SJCRH30 (cell line): ENCODE measurements at regions not wholly inside any gene's neighbourhood (a gene's known extent, or its start where the extent isn't known, plus 50 kb on each side); places are given as distances from the start of the nearest gene placed in this dataset.

Experiments used
- DNase-seq, 2 experiments: peaks; one replicate each; pipeline ENCODE4 v3.0.0-alpha.2; 2015 to 2020
- H3K27ac ChIP-seq: fragments of 250-450 bp; sonication (Bioruptor Pico); 2 replicates; pipeline ENCODE4 v1.5.1; 2020; ENCODE audit warnings: mild to moderate bottlenecking, moderate library complexity
- H3K27me3 ChIP-seq: fragments of 250-450 bp; sonication (Bioruptor Pico); 2 replicates; pipeline ENCODE4 v1.5.1; 2020; ENCODE audit warnings: mild to moderate bottlenecking, moderate library complexity
- H3K36me3 ChIP-seq: fragments of 250-450 bp; sonication (Bioruptor Pico); 2 replicates; pipeline ENCODE4 v1.5.1; 2020; ENCODE audit warnings: mild to moderate bottlenecking, moderate library complexity
- H3K4me1 ChIP-seq: fragments of 250-450 bp; sonication (Bioruptor Pico); 2 replicates; pipeline ENCODE4 v1.5.1; 2020; ENCODE audit warnings: mild to moderate bottlenecking, moderate library complexity
- H3K4me3 ChIP-seq: fragments of 250-450 bp; sonication (Bioruptor Pico); 2 replicates; pipeline ENCODE4 v1.5.1; 2020; ENCODE audit warnings: mild to moderate bottlenecking, moderate library complexity
- H3K9me3 ChIP-seq: fragments of 250-450 bp; sonication (Bioruptor Pico); replicated peaks from 2 replicates; pipeline ENCODE4 v1.5.1; 2020; ENCODE audit warnings: mild to moderate bottlenecking, moderate library complexity

- Histone ChIP-seq H3K27me3 (no peaks in the 10 kb centered on the region), H3K9me3 (no peaks in the 10 kb centered on the region), H3K36me3 (no peaks in the 10 kb centered on the region), H3K27ac (no peak overlapping the region), H3K4me3 (no peak overlapping the region), H3K4me1 (no peaks in the 10 kb centered on the region)
- no peak for DNase-seq
Observed at GRCh38 chr10:61565819-61566560, 96.7 kb upstream of the CABCOCO1 start.

GRCh38 chr10:61564444-61564843 lies 98.3 kb upstream of the CABCOCO1 start:
- H3K4me1 ChIP-seq = no peaks in the 10 kb centered on the region
- no peaks in the 10 kb centered on the region for H3K9me3 ChIP-seq
- DNase-seq = no peak
- H3K27me3 ChIP-seq = no peaks in the 10 kb centered on the region
- no peak overlapping the region for H3K27ac ChIP-seq
- no peak overlapping the region for H3K4me3 ChIP-seq
- no peaks in the 10 kb centered on the region for H3K36me3 ChIP-seq

- no peaks in the 10 kb centered on the region for H3K9me3 ChIP-seq
- H3K4me1 ChIP-seq = no peaks in the 10 kb centered on the region
- H3K27me3 ChIP-seq = no peaks in the 10 kb centered on the region
- DNase-seq = no peak
- H3K36me3 ChIP-seq = no peaks in the 10 kb centered on the region
- H3K27ac ChIP-seq = no peak overlapping the region
- H3K4me3 ChIP-seq = no peak overlapping the region
Observed at GRCh38 chr10:61559615-61560014, 103.1 kb upstream of the CABCOCO1 start.

GRCh38 chr10:61558188-61558587 lies 104.5 kb upstream of the CABCOCO1 start:
- Histone ChIP-seq H3K27me3 (no peaks in the 10 kb centered on the region), H3K9me3 (no peaks in the 10 kb centered on the region), H3K36me3 (no peaks in the 10 kb centered on the region), H3K4me1 (no peaks in the 10 kb centered on the region), H3K4me3 (no peak overlapping the region), H3K27ac (no peak overlapping the region)
- DNase-seq = no peak

GRCh38 chr10:61554925-61555324 lies 101.7 kb upstream of the TMEM26 start:
- H3K9me3 ChIP-seq = no peaks in the 10 kb centered on the region
- H3K27me3 ChIP-seq = no peaks in the 10 kb centered on the region
- no peaks in the 10 kb centered on the region for H3K4me1 ChIP-seq
- no peaks in the 10 kb centered on the region for H3K36me3 ChIP-seq
- no peak for DNase-seq
- no peak overlapping the region for H3K27ac ChIP-seq
- H3K4me3 ChIP-seq = no peak overlapping the region

- H3K4me3 ChIP-seq = no peak overlapping the region
- no peaks in the 10 kb centered on the region for H3K9me3 ChIP-seq
- no peaks in the 10 kb centered on the region for H3K4me1 ChIP-seq
- no peak overlapping the region for H3K27ac ChIP-seq
- no peaks in the 10 kb centered on the region for H3K27me3 ChIP-seq
- no peak for DNase-seq
- H3K36me3 ChIP-seq = no peaks in the 10 kb centered on the region
Observed at GRCh38 chr10:61549861-61550260, 96.7 kb upstream of the TMEM26 start.

- Histone ChIP-seq H3K27ac (no peak overlapping the region), H3K9me3 (no peaks in the 10 kb centered on the region), H3K36me3 (no peaks in the 10 kb centered on the region), H3K4me1 (no peaks in the 10 kb centered on the region), H3K4me3 (no peak overlapping the region), H3K27me3 (no peaks in the 10 kb centered on the region)
- DNase-seq = no peak
Observed at GRCh38 chr10:61548364-61548763, 95.2 kb upstream of the TMEM26 start.

GRCh38 chr10:61547297-61547696 lies 94.1 kb upstream of the TMEM26 start:
- no peaks in the 10 kb centered on the region for H3K36me3 ChIP-seq
- no peaks in the 10 kb centered on the region for H3K27me3 ChIP-seq
- no peak overlapping the region for H3K27ac ChIP-seq
- H3K9me3 ChIP-seq = no peaks in the 10 kb centered on the region
- no peak overlapping the region for H3K4me3 ChIP-seq
- DNase-seq = no peak
- no peaks in the 10 kb centered on the region for H3K4me1 ChIP-seq

GRCh38 chr10:61545170-61545569 lies 92.0 kb upstream of the TMEM26 start:
- Histone ChIP-seq H3K36me3 (no peaks in the 10 kb centered on the region), H3K27me3 (no peaks in the 10 kb centered on the region), H3K4me1 (no peaks in the 10 kb centered on the region), H3K9me3 (no peaks in the 10 kb centered on the region), H3K4me3 (no peak overlapping the region), H3K27ac (no peak overlapping the region)
- DNase-seq = no peak

GRCh38 chr10:61543831-61544230 lies 90.7 kb upstream of the TMEM26 start:
- no peaks in the 10 kb centered on the region for H3K9me3 ChIP-seq

GRCh38 chr10:61542596-61542995 lies 89.4 kb upstream of the TMEM26 start:
- no peaks in the 10 kb centered on the region for H3K36me3 ChIP-seq
- H3K27me3 ChIP-seq = no peaks in the 10 kb centered on the region
- H3K4me1 ChIP-seq = no peaks in the 10 kb centered on the region
- no peak for DNase-seq
- H3K4me3 ChIP-seq = no peak overlapping the region
- no peak overlapping the region for H3K27ac ChIP-seq
- H3K9me3 ChIP-seq = no peaks in the 10 kb centered on the region

More at GRCh38 chr10:61543831-61544230, 90.7 kb upstream of the TMEM26 start:
- DNase-seq = no peak
- Histone ChIP-seq H3K4me1 (no peaks in the 10 kb centered on the region), H3K27me3 (no peaks in the 10 kb centered on the region), H3K36me3 (no peaks in the 10 kb centered on the region), H3K4me3 (no peak overlapping the region), H3K27ac (no peak overlapping the region)

GRCh38 chr10:61541960-61542359 lies 88.8 kb upstream of the TMEM26 start:
- Histone ChIP-seq H3K4me1 (no peaks in the 10 kb centered on the region), H3K9me3 (no peaks in the 10 kb centered on the region), H3K27me3 (no peaks in the 10 kb centered on the region), H3K4me3 (no peak overlapping the region), H3K27ac (no peak overlapping the region), H3K36me3 (no peaks in the 10 kb centered on the region)
- DNase-seq = no peak

GRCh38 chr10:61539876-61540275 lies 86.7 kb upstream of the TMEM26 start:
- no peak overlapping the region for H3K4me3 ChIP-seq
- no peak for DNase-seq
- no peaks in the 10 kb centered on the region for H3K4me1 ChIP-seq
- no peaks in the 10 kb centered on the region for H3K9me3 ChIP-seq
- H3K27me3 ChIP-seq = no peaks in the 10 kb centered on the region
- no peaks in the 10 kb centered on the region for H3K36me3 ChIP-seq
- H3K27ac ChIP-seq = no peak overlapping the region

GRCh38 chr10:61529208-61529607 lies 76.0 kb upstream of the TMEM26 start:
- no peaks in the 10 kb centered on the region for H3K4me1 ChIP-seq
- no peaks in the 10 kb centered on the region for H3K27me3 ChIP-seq
- no peak overlapping the region for H3K27ac ChIP-seq
- no peaks in the 10 kb centered on the region for H3K9me3 ChIP-seq
- no peak overlapping the region for H3K4me3 ChIP-seq
- H3K36me3 ChIP-seq = no peaks in the 10 kb centered on the region
- DNase-seq = no peak

GRCh38 chr10:61503051-61503450 lies 49.9 kb upstream of the TMEM26 start:
- DNase-seq = no peak
- H3K4me1 ChIP-seq = no peaks in the 10 kb centered on the region

More at GRCh38 chr10:61503051-61503450, 49.9 kb upstream of the TMEM26 start:
- Histone ChIP-seq H3K4me3 (no peak overlapping the region), H3K27me3 (no peaks in the 10 kb centered on the region), H3K27ac (no peak overlapping the region), H3K9me3 (no peaks in the 10 kb centered on the region), H3K36me3 (no peaks in the 10 kb centered on the region)
